ENCODE measurements at regions not wholly inside any gene's neighbourhood (a gene's known extent, or its start where the extent isn't known, plus 50 kb on each side); places are given as distances from the start of the nearest gene placed in this dataset.

GRCh38 chr1:238727670-238728069, 658.7 kb upstream of the CHRM3 start:
- TF ChIP-seq CTCF (IDR thresholded peaks at IDR 0.05) (no peak), POLR2A (IDR thresholded peaks at IDR 0.05) (no peak)
